GM21723 (cell line): ENCODE measurements at regions not wholly inside any gene's neighbourhood (a gene's known extent, or its start where the extent isn't known, plus 50 kb on each side); places are given as distances from the start of the nearest gene placed in this dataset.
"Not testable (repeated sequence)": the region's sequence is repeated elsewhere in the genome, so short reads cannot be mapped to it uniquely, and the experiment has no call there.

Experiments used
- ATAC-seq: cut with Tn5 transposase; IDR thresholded peaks from one replicate; pipeline ENCODE4 v1.9.1; 2021; ENCODE audit warnings: mild to moderate bottlenecking, moderate library complexity; ENCODE audit not compliant: unreplicated experiment

DNA sequence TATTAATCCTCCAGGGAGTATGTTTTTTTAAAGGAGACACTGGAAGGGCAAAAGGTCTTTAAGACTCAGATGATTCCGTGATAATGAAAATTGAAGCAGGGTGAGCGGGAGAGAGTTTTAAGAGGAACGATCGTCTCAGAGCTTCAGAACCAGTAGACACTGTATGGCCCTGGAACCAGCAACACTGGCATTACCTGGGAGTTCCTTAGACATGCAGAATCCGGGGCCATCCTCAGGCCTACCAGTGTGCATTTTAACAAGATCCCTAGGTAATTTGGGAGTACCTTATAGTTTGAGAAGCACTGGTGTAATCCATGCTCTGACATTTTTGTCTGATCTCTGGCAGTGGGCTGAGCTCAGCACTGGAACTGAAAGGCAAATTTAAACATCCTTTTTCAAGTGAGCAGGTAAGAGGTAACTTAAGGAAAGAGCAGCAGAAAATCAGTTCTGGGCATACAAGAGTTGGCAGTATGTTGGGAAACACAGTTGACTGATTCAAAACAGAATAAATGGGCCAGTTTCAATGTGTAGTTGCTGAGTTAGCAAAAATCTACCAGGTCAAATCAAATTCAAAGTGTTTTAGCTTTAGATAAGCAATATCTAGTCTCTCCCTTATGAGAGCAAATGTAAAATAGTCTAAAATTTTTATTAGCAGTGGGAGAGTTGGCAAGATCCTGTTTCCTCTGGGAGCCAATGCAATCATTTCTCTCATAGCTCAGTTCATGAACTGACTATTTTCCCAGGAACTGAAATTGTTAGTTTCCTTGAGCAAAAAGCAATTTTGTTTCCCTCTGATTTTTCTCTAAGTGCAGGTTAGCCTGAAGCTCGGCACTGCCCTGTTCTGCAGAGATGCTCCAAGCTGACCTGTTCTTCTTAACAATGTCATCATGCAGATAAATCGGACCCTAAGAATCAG lies 97.2 kb upstream of the ELMO1 start:
- ATAC-seq: no peak

DNA sequence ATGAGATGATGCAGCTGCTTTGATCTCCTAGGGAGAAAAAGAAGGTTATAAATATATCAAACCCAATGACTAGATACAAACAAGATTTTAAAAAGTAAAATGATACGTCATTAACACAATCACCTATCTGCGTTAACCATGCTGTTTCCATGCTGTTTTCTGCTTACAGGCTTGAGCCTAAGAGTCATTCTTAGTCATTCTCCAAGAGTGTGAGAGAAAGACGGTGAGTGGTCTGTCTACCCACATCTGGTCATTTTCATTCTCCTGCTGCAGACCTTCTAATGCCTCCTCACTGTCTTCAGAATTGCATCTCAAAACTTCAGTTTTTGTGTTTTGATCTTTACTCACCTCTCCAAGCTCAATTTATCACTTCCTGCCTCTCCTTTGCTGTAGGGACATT lies 98.0 kb upstream of the ELMO1 start:
- no peak for ATAC-seq

DNA sequence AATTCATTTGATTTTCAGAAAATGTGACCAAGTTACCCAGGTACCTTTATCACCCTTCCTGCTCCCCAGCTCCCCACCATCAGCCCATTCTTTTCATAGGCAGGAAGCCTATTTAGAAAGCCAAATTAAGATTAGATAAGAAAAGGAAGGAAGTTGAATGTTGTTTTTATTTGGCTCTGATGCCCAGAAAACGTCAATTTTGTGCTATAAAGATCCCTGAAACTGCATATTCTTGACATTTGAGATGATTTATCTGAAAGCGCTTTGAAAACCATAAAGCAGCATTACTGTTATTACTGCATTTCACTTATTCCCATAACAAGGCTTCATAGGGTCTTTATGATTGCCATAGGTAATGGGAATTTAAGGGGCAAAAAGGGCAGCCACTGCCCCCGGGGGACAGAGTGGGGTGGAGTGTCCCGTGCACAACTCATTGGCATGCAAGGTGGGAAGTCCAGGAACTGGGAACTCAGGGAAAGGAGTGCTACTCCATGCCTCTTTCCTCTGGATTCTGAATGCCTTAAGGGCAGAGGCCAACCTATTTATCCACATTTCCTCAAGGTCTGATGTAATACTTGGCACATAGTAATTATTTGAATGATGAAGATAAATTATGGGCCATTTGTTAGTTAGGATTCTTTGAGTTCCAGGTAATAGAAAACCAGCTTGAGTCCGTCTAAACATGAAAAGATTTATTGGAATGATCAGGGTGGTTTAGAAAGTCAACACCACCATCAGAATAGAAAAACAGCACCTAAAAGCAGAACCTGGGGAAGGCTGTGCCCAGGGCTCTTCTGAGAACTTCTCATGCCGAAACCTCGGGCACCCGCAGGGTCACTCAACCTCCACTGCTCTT lies 100.6 kb upstream of the ELMO1 start:
- ATAC-seq: no peak

DNA sequence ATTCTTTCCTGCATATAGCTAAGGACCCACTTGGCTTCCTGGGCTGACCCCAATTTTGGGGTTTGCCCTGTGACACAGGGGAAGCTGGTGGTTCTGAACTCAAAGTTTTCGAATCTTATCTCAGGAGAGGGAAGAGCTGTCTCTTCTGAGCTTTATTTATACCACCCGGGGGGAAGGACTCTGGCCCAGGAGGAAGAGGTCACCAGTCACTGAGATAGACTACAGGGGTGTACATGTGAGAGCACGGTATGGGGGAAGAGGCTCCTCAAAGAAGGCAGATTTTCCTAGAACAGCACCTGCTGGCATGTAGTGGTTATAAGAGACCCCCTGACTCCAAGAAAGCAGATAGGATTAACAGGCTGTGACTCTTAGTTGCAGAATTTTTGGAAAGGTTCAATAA lies 101.8 kb upstream of the ELMO1 start:
- no peak for ATAC-seq

DNA sequence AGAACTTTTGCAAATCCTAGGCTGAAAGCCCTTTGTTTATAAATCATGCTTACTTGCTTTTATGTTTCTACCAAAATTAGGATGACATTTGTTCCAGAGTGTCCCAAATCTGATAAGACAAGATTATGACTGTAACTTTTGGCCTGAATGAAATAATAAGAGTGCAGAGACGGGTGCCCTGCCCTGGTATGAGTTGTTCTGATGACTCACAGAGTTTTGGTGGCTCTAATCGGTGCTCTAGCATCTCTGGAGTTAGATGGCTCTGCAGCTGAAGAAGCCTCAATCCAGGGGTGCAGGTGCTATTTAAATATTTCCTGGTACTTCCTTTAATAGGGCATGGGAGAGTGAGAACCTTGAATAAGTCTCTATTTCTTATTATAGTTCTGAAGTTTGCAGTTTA lies 102.2 kb upstream of the ELMO1 start:
- ATAC-seq: no peak

DNA sequence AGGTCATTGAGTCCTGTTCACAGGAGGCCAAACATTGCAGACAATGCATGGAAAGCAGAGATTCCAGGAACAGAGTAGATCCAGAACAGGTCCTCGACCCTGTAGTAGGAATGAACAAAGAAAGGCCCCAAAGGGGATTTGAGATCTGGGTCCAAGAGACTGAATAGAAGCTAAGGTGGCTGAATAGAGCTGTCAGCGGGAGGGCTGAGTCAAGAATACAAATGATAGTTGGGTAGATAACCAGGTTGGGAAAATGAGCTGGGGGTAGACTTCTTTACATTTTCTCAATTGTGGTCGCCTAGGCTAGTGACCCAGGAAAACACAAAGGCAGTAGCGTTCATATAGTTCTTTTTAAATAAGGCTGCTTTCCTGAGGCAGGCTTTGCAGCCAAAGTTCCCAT lies 103.4 kb upstream of the ELMO1 start:
- ATAC-seq: no peak

DNA sequence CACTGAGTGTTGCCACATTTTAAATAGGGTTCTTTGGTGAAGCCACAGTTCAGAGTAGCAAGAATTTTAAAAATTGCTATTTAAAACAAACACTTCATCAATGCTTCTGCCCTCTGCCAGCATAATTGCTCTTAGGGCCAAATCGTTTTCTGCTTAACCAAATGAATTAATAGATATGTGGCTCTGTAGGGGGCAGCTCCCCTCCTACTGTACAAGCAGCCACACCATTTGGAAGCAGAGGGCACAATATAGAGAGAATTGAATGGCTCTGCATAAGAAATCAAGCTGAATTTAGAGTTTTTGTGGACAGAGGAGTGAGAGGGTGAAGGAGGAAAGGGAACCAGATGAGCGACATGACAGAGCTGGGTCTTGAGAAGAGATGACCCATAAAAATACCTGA lies 103.8 kb upstream of the ELMO1 start:
- not testable (repeated sequence) for ATAC-seq

DNA sequence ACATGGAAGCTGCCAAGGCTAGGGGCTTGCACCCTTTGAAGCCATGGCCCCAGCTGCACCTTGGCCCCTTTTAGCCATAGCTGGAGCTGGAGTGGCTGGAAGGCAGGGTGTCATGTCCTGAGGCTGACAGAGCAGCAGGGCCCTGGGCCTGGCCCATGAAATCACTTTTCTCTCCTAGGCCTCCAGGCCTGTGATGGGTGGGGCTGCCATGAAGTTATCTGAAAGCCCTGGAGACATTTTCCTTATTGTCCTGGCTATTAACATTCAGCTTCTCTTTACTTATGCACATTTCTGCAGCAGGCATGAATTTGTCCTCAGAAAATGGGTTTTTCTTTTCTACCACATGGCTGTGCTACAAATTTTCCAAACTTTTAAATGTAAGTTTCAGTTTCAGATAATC lies 106.9 kb upstream of the ELMO1 start:
- ATAC-seq: no peak

DNA sequence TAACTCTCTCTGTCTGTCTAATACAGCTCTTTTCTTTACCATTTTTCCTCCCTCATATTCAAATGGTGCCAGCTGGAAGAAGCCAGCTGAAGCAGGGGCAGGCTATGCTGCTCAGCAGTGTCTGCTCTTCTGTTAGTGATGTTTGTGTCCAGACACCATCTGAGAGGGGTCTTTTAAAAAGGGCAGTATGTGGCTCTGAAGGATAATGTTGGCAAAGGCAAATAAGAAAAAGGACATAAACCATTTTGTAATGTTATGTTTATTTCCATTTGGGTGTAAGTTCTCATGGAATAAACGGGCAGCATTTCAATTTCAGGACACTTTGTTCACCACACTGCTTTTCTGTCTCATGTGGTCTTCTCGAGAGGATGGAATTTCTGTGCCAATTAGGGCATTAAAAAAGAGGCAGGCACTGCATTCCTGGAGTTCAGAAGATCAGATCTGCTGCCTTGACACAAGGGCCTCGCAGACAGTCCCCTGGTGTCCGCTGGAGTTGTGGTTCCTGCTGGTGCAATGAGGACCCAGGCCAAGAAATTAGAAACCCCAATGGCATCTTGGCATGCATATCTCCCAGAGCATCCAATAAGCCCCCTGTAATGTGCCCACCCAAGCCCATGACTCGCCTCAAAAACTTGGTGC lies 109.0 kb upstream of the ELMO1 start:
- ATAC-seq: no peak

DNA sequence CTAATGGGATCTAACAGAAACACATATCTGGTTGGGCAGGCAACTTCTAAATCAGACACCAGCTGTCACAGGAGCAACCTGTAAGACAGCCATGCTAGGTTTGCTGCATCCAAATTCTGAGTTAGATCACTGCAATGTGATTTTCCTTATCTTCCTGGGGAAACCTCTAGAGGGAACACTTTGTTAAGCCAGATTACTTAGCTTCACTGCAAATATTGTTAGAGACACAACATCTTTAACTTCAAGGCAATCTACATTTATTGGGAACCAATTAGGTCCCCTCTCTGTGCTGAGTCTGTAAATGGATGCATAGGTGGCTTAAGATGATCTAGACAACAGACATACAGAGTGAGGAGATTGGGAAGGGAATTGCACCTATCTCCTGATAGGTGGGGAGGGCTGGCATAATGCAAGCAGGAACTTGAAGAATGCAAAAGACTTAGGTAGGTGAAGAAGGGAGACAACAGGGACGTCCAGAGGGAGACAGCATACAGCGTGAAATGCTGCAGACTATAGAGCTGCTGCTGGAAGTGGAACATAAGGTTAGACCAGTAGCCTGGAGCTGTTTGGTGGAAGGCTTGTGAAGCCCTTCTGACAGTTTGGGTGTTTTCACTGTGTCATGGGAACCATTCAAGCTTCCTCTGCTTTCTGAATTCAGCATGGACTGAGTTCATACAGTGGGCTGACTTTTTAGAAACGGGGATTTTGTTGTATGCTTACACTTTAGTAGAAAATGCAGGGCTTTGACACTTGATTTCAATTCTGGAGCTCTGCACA lies 109.8 kb upstream of the ELMO1 start:
- ATAC-seq: no peak

DNA sequence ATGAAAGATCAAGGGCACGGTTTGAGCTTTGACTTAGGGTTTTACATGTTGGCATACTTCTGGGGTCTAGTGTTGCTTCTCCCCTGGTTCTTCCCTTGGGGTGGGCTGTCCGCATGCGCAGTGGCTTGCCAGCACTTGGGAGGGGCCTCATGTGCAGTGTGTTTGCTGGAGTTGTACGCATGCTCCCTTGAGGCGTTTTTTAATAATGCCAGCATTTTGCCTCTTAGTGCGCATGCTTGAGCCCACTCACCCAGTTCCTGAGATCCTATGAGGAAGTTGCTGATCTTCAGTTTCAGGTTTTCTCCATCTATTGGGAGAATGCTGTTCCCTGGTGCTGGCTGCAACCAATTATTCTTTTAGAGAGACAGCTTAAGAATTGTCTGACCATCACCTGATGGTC lies 113.4 kb upstream of the GPR141 start:
- no peak for ATAC-seq

DNA sequence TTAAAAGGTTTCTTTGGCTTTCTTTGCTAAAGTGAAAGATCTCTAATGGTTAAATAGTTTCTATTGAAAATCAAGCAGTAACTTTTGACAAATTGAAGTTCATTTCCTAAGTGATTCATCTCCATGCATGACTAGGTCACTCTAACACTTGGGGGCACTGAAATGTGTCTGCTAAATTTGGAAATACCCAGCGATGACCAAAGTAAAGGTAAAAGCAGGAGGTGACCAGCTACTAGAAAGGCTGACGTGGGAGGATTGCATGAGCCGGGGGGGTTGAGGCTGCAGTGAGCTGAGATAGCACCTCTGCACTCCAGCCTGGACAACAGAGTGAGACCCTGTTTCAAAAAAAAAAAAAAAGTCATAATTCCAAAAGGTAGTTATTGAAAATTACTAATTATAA lies 111.8 kb upstream of the GPR141 start:
- ATAC-seq: no peak

DNA sequence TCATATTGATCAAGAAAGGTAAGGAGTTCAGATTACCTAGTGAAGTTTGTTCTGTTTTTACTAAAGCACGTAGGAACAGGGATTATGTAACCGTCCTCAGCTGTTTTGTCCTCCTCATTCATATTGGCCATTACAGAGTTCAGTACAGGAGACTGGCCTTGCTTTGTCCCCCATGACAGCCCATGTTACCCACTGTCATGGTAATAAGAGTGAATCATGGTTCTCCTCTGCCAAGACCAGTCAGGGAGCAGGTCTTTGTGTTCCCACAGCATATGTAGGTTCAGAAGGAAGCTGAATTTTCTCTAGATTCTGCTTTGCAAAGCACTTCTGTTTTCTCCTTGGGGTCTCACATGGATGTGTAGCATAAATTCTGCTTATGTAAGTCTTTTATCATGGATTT lies 106.2 kb upstream of the GPR141 start:
- no peak for ATAC-seq

DNA sequence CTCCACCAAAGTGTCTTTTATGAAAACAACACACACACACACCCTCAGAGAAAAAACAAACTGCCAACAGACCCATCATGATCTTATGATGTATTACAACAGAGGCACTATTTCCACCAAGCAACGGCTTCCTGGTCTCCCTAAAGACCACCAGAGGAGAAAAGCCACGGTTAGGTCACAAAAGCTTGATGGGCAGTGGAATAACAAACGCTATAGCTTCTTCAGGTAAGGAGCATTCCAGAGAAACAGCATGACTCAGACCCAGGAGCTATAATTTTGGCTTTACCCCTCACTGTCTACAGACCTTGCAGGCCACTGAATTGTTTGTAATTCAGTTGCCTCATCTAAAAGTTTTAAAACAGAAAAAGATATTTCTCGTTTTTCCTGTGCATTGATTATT lies 105.7 kb upstream of the GPR141 start:
- ATAC-seq: no peak

DNA sequence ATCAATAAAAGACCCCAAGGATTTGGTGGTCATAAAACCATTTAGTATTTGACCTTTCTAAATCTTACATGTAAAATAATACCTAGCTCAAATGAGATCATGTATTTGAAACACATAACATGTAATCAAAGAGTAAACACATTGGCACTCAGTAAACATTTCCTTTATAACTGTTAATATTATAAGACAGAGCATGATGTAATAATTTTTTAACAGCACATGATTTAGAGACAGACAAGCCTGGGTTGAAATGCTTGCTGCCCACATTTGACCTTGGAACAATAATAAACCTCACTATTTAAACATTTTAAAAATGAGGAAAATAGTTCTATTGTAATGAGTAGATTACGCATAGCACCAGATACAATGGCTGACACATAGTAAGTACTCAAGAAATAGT lies 105.2 kb upstream of the GPR141 start:
- ATAC-seq: no peak

DNA sequence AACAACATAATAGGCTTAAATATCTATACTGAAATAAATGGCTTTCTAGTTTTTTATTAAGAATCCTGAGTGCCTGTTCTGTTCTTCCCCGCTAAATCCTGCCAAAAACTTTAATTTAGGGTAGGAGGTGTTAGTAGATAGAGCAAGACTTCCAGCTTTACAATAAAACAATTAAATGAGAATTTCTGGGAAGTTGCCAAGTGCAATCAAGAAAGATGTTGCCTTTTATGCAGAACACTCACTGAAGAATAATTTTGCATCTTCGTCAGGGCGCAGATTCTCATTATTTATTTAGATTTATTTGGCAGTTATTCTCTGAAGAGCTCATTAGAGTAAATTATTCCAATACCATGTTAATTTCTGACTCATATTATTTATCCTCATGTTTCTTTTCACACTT lies 103.2 kb upstream of the GPR141 start:
- ATAC-seq: no peak

DNA sequence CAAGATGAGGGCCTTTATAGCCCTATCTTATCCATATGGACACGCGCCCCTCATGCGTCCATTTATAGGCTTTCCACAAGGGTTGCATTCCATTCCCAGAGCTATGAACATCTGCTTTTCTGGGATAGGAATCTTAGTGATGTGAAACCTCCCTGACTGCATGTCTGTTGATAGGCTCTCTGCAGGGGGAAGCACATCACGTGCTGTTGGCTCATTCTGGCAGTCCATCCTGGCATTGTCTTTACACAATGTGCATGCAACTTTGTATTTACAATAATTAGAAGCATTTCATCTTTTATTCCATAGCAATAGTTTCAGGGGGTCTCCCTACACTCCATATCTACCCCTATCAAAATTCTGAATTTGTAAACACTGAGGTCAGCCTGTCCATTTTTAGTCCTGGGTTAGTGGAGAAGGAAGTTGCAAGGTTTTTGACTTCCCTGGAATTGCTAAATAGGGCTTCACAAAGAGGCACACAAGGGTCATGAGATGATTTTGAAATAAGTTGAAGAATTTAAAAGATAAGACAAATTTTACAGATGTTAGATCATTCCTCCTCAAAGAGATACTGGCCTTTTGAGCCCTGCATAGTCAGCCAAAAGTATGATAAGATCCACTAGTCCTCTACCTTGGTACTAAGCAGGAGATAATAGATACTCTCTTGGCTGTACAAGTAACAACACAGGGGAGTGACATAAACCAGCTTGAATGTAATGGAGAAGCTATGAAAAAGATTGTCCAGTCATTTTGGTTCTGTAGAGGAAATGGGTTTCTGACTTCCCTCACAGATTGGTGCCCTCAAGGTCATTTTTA lies 98.7 kb upstream of the GPR141 start:
- ATAC-seq: not testable (repeated sequence)

DNA sequence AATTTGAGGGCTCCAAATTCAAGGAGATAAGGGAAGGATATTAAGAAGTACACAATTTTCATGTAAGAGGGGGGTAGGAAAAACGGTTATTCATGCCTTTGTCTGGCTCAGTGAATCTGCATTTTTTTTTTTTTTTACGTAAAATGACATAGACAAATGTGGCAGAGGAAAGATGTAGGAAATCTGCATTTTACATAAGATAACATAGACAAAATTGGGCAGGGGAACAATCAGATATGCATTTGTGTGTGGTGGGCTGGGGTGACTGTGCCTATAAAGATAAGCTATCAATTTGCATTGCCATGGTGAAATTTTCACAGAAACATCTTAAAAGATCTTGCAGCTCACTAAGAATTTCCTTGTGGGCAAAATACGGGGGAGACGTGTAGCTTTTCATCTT lies 92.7 kb upstream of the GPR141 start:
- no peak for ATAC-seq

DNA sequence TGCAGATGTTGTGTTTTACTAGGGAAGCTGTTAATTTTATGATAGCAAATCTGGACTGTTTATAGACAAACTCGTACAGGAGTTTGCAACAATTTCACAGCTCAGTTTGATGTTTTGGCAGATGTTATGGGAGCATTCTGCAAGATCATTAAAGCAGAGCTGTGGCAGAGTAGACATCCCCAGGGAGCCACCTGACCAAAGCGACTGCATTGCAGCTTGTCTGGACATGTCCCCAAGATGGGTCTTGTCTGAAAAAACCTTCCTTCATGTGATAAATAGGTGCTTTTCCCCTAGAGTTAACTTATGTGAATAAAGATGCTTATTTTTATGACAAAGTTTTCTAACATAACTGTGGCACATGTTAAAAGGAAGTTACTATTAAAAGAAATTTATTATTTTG lies 91.2 kb upstream of the GPR141 start:
- ATAC-seq: no peak

DNA sequence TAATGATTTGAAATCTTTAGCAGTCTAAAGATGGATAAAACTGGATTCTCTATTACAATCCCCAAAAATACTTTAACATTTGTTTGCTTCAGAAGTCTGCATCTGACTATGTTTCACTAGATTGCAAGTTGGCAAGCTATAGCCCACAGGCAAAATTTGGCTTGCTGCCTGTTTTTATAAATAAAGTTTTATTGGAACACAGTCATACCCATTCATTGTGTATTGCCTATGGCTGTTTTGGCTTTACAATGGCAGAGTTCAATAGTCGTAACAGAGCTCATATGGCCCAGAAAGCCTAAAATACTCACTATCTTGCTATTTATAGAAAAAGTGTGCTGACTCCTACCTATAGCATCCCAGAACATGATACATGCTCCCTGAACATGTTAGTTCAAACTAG lies 89.0 kb upstream of the GPR141 start:
- ATAC-seq: no peak
